Mesenchymal stem cell (in vitro differentiated cells and primary cell): ENCODE measurements at regions not wholly inside any gene's neighbourhood (a gene's known extent, or its start where the extent isn't known, plus 50 kb on each side); places are given as distances from the start of the nearest gene placed in this dataset.

Experiments used
- DNase-seq: peaks from one replicate; pipeline ENCODE4 v3.0.0-alpha.2; 2013
- H2AFZ ChIP-seq: one replicate; pipeline ENCODE4 v1.6.1; 2013; ENCODE audit warnings: low read depth, mild to moderate bottlenecking, control low read depth, inconsistent platforms, low read length, moderate library complexity
- H2AK5ac ChIP-seq: 2 replicates; pipeline ENCODE4 v1.6.1; 2013; ENCODE audit warnings: low read length, moderate library complexity, mild to moderate bottlenecking, inconsistent platforms; ENCODE audit not compliant: severe bottlenecking
- H2BK120ac ChIP-seq: one replicate; pipeline ENCODE4 v1.6.1; 2013; ENCODE audit warnings: low read depth, mild to moderate bottlenecking, inconsistent platforms, low read length, moderate library complexity
- H2BK12ac ChIP-seq, 2 experiments: one replicate each; pipeline ENCODE4 v1.6.1; 2013; ENCODE audit warnings: inconsistent platforms in 2 of 2, low read length in 2 of 2, mild to moderate bottlenecking in 2 of 2, moderate library complexity in 2 of 2, control low read depth in 1 of 2
- H2BK15ac ChIP-seq: one replicate; pipeline ENCODE4 v1.6.1; 2013; ENCODE audit warnings: mild to moderate bottlenecking, low read depth, inconsistent platforms; ENCODE audit not compliant: poor library complexity, severe bottlenecking
- H2BK5ac ChIP-seq: 2 replicates; pipeline ENCODE4 v1.6.1; 2013; ENCODE audit warnings: low read depth, mild to moderate bottlenecking, low read length, control low read depth, inconsistent platforms; ENCODE audit not compliant: poor library complexity, severe bottlenecking
- H3K14ac ChIP-seq, 2 experiments: one replicate each; pipeline ENCODE4 v1.6.1; 2013; ENCODE audit warnings: inconsistent platforms in 2 of 2, low read length in 2 of 2, control low read depth in 1 of 2, mild to moderate bottlenecking in 1 of 2, moderate library complexity in 1 of 2
- H3K18ac ChIP-seq, 2 experiments: one replicate each; pipeline ENCODE4 v1.6.1; 2013; ENCODE audit warnings: inconsistent platforms in 2 of 2, low read length in 2 of 2, control low read depth in 1 of 2, low read depth in 1 of 2, mild to moderate bottlenecking in 1 of 2
- H3K23ac ChIP-seq, 2 experiments: one replicate each; pipeline ENCODE4 v1.6.1; 2013; ENCODE audit warnings: inconsistent platforms in 2 of 2, low read length in 2 of 2, mild to moderate bottlenecking in 2 of 2, moderate library complexity in 2 of 2, control low read depth in 1 of 2
- H3K27ac ChIP-seq: 2 replicates; pipeline ENCODE4 v1.5.1; 2013; ENCODE audit warnings: mild to moderate bottlenecking, moderate library complexity, low read length, control low read depth, inconsistent platforms; ENCODE audit not compliant: poor library complexity, severe bottlenecking
- H3K27me3 ChIP-seq, 2 experiments: 2 replicates each; pipeline versions ENCODE4 v1.6.1 to v1.7.0; 2013; ENCODE audit warnings: low read length in 2 of 2, mild to moderate bottlenecking in 2 of 2, moderate library complexity in 2 of 2, control low read depth in 1 of 2, inconsistent platforms in 1 of 2; ENCODE audit not compliant: control insufficient read depth in 1 of 2, insufficient read depth in 1 of 2
- H3K36me3 ChIP-seq, 2 experiments: 2 replicates each; pipeline versions ENCODE4 v1.6.1 to v1.7.0; 2013; ENCODE audit warnings: low read length in 2 of 2, control low read depth in 1 of 2, inconsistent platforms in 1 of 2, low read depth in 1 of 2, mild to moderate bottlenecking in 1 of 2; ENCODE audit not compliant: insufficient read depth in 2 of 2, control insufficient read depth in 1 of 2
- H3K4ac ChIP-seq, 2 experiments: one replicate each; pipeline ENCODE4 v1.6.1; 2013; ENCODE audit warnings: inconsistent platforms in 2 of 2, low read length in 2 of 2, mild to moderate bottlenecking in 2 of 2, moderate library complexity in 2 of 2, control low read depth in 1 of 2, low read depth in 1 of 2
- H3K4me1 ChIP-seq: 2 replicates; pipeline ENCODE4 v1.6.1; 2013; ENCODE audit warnings: low read depth, low read length, control low read depth; ENCODE audit not compliant: control insufficient read depth, insufficient read depth
- H3K4me2 ChIP-seq: 2 replicates; pipeline ENCODE4 v1.6.1; 2013; ENCODE audit warnings: low read length, mild to moderate bottlenecking, inconsistent platforms; ENCODE audit not compliant: poor library complexity, severe bottlenecking
- H3K4me3 ChIP-seq, 2 experiments: 2 replicates each; pipeline versions ENCODE4 v1.5.1 to v1.7.0; 2013; ENCODE audit warnings: low read length in 2 of 2, mild to moderate bottlenecking in 2 of 2, control low read depth in 1 of 2, low read depth in 1 of 2; ENCODE audit not compliant: insufficient read depth in 1 of 2
- H3K79me1 ChIP-seq: replicated peaks from 2 replicates; pipeline ENCODE4 v1.6.1; 2013; ENCODE audit warnings: mild to moderate bottlenecking, control low read depth, low read length, inconsistent platforms; ENCODE audit not compliant: poor library complexity, severe bottlenecking
- H3K9ac ChIP-seq: 2 replicates; pipeline ENCODE4 v1.7.0; 2013; ENCODE audit warnings: mild to moderate bottlenecking, low read length, moderate library complexity
- H3K9me3 ChIP-seq: 2 replicates; pipeline ENCODE4 v1.7.0; 2013; ENCODE audit warnings: mild to moderate bottlenecking, low read length; ENCODE audit not compliant: control insufficient read depth
- H4K8ac ChIP-seq: one replicate; pipeline ENCODE4 v1.6.1; 2013; ENCODE audit warnings: inconsistent platforms, mild to moderate bottlenecking, low read length, moderate library complexity
- H4K91ac ChIP-seq: one replicate; pipeline ENCODE4 v1.6.1; 2013; ENCODE audit warnings: mild to moderate bottlenecking, low read length, inconsistent platforms
- WGBS: methylation state at CpG from one replicate; pipeline ENCODE4 v1.1.7; 2013; ENCODE audit warnings: mixed read lengths; 5-methylcytosine and 5-hydroxymethylcytosine counted together

- no peak overlapping the region for H3K23ac ChIP-seq
- no peaks in the 10 kb centered on the region for H3K27me3 ChIP-seq
- H2BK15ac ChIP-seq: no peak overlapping the region
- no peak overlapping the region for H2AK5ac ChIP-seq
- H3K27ac ChIP-seq: no peak overlapping the region
- H3K4ac ChIP-seq: no peak overlapping the region
- H3K79me1 ChIP-seq: no peaks in the 10 kb centered on the region
- no peak overlapping the region for H2BK12ac ChIP-seq
- H2BK120ac ChIP-seq: no peak overlapping the region
- H4K8ac ChIP-seq: no peak overlapping the region
- no peak overlapping the region for H3K9ac ChIP-seq
- H3K14ac ChIP-seq: no peak overlapping the region
- H4K91ac ChIP-seq: no peak overlapping the region
- no peaks in the 10 kb centered on the region for H3K36me3 ChIP-seq
- no peaks in the 10 kb centered on the region for H3K9me3 ChIP-seq
- H3K18ac ChIP-seq: no peak overlapping the region
- H3K4me2 ChIP-seq: no peak overlapping the region
- H2AFZ ChIP-seq: no peak overlapping the region
- DNase-seq: no peak
- no peak overlapping the region for H2BK5ac ChIP-seq
- no CpG with 5 or more reads among the region's 1 CpG for WGBS
- no peaks in the 10 kb centered on the region for H3K4me1 ChIP-seq
- no peak overlapping the region for H3K4me3 ChIP-seq
Observed at GRCh38 chr13:89940383-89940782, 1407.1 kb upstream of the MIR17HG start.

GRCh38 chr13:89943139-89943538 lies 1404.3 kb upstream of the MIR17HG start:
- H2BK12ac ChIP-seq: no peak overlapping the region
- H3K18ac ChIP-seq: no peak overlapping the region
- H2AFZ ChIP-seq: no peak overlapping the region
- no peak overlapping the region for H4K91ac ChIP-seq
- H3K9ac ChIP-seq: no peak overlapping the region
- H2BK120ac ChIP-seq: no peak overlapping the region
- H3K4ac ChIP-seq: no peak overlapping the region
- H3K4me2 ChIP-seq: no peak overlapping the region
- no peak overlapping the region for H3K4me3 ChIP-seq
- H2BK5ac ChIP-seq: no peak overlapping the region
- no peaks in the 10 kb centered on the region for H3K27me3 ChIP-seq
- H3K27ac ChIP-seq: no peak overlapping the region
- no peak for DNase-seq
- H2AK5ac ChIP-seq: no peak overlapping the region
- no peaks in the 10 kb centered on the region for H3K79me1 ChIP-seq
- no peaks in the 10 kb centered on the region for H3K9me3 ChIP-seq
- no peak overlapping the region for H4K8ac ChIP-seq
- no peak overlapping the region for H3K23ac ChIP-seq
- no peak overlapping the region for H3K14ac ChIP-seq
- no peaks in the 10 kb centered on the region for H3K4me1 ChIP-seq
- no peak overlapping the region for H2BK15ac ChIP-seq
- no peaks in the 10 kb centered on the region for H3K36me3 ChIP-seq

GRCh38 chr13:89950225-89950624 lies 1397.3 kb upstream of the MIR17HG start:
- H3K18ac ChIP-seq: no peak overlapping the region
- H4K91ac ChIP-seq: no peak overlapping the region
- H2BK5ac ChIP-seq: no peak overlapping the region
- H3K9ac ChIP-seq: no peak overlapping the region
- DNase-seq: no peak
- no peak overlapping the region for H2BK120ac ChIP-seq
- H3K4ac ChIP-seq: no peak overlapping the region
- H2AFZ ChIP-seq: no peak overlapping the region
- no peak overlapping the region for H2AK5ac ChIP-seq
- no peak overlapping the region for H4K8ac ChIP-seq
- H3K4me2 ChIP-seq: no peak overlapping the region
- no peaks in the 10 kb centered on the region for H3K36me3 ChIP-seq
- H2BK15ac ChIP-seq: no peak overlapping the region
- H3K4me3 ChIP-seq: no peak overlapping the region
- H3K4me1 ChIP-seq: no peaks in the 10 kb centered on the region
- H3K9me3 ChIP-seq: peaks cover 12% of the 10 kb centered on the region
- no peak overlapping the region for H3K14ac ChIP-seq
- no peaks in the 10 kb centered on the region for H3K27me3 ChIP-seq
- no peak overlapping the region for H3K27ac ChIP-seq
- no peak overlapping the region for H3K23ac ChIP-seq
- no peak overlapping the region for H2BK12ac ChIP-seq
- H3K79me1 ChIP-seq: no peaks in the 10 kb centered on the region

- Histone ChIP-seq H3K4me1 (no peaks in the 10 kb centered on the region), H2AK5ac (no peak overlapping the region), H3K9me3 (peaks cover 15% of the 10 kb centered on the region), H3K23ac (no peak overlapping the region), H2BK12ac (no peak overlapping the region), H3K9ac (no peak overlapping the region), H3K4me2 (no peak overlapping the region), H2BK120ac (no peak overlapping the region), H4K8ac (no peak overlapping the region), H2BK5ac (no peak overlapping the region), H3K27me3 (no peaks in the 10 kb centered on the region), H3K4ac (no peak overlapping the region), H3K79me1 (no peaks in the 10 kb centered on the region), H3K14ac (no peak overlapping the region), H3K18ac (no peak overlapping the region), H2AFZ (no peak overlapping the region), H3K4me3 (no peak overlapping the region), H2BK15ac (no peak overlapping the region), H4K91ac (no peak overlapping the region), H3K36me3 (no peaks in the 10 kb centered on the region), H3K27ac (no peak overlapping the region)
- no peak for DNase-seq
- WGBS: 93% methylated on average over 3 of the region's 3 CpGs
Observed at GRCh38 chr13:89951341-89951740, 1396.1 kb upstream of the MIR17HG start.
